GM18505 (cell line): ENCODE measurements at regions not wholly inside any gene's neighbourhood (a gene's known extent, or its start where the extent isn't known, plus 50 kb on each side); places are given as distances from the start of the nearest gene placed in this dataset.

Experiments used
- ATAC-seq: cut with Tn5 transposase; IDR thresholded peaks from one replicate; pipeline ENCODE4 v1.9.1; 2021; ENCODE audit not compliant: unreplicated experiment
- POLR2A ChIP-seq: IDR thresholded peaks from 4 replicates; pipeline ENCODE4 v1.6.1; 2011; ENCODE audit warnings: borderline replicate concordance; ENCODE audit not compliant: insufficient read depth, insufficient read length; ENCODE audit errors: extremely low read depth

DNA sequence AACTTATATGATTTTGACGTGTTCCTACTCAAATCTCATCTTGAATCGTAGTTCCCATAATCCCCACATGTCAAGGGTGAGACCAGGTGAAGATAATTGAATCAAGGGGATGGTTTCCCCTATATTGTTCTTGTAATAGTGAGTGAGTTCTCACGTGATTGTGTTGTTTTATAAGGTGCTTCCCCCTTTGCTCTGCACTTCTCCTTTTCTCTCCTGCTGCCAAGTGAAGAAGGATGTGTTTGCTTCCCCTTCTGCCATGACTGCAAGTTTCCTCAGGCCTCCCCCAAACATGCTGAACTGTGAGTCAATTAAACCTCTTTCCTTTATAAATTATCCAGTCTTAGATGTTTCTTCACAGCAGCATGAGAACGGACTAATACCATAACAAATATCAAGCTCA lies 83.2 kb downstream of the MANEA start:
- ATAC-seq: no peak
- TF ChIP-seq POLR2A: no peak

GRCh38 chr6:95670011-95670463 lies 92.7 kb downstream of the MANEA start:
- TF ChIP-seq POLR2A: no peak
- ATAC-seq: no peak

- TF ChIP-seq POLR2A: no peak
- no peak for ATAC-seq
These were observed 98.8 kb downstream of the MANEA start for GRCh38 chr6:95676011-95676628.

DNA sequence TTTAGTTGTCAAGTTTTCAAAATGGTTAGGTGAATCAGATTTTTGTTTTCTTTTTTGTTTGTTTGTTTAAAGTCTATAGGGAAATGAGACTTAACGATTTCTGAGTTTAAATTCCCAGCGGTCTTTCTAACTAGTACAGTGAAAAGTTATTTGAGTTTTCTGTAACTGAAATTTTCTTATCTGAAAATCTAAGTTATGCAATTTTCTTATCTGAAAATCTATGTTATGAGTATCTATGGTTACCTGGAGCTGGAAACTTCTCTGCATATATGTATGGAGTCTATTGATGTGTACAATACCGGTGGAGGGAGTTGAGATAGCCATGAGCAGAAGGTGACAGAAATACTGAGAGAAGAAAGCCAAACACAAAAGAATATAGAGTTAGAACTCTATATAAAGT lies 102.6 kb downstream of the MANEA start:
- ATAC-seq: no peak
- TF ChIP-seq POLR2A: no peak

DNA sequence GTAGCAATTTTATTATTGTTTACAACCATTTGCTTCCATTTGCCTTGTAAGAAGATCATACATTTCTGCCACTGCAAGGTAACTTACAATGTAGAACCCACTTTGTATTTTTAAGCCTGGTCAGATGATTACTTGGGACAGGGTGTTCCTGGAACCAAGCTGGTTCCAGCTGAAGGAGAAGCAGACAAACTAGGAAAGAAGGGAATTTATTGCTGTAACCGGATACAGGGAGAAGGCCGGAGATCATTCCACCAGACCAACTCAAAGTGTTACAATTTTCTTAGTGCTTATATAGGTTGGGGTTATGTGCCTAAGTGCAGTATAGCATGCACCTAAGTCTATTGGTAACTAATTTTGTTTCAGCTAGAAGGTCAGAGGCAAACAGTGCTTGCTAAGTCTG lies 104.4 kb downstream of the MANEA start:
- TF ChIP-seq POLR2A: no peak
- ATAC-seq: no peak

- TF ChIP-seq POLR2A: no peak
- ATAC-seq: no peak
These were observed 105.1 kb downstream of the MANEA start for GRCh38 chr6:95682476-95682875.

- ATAC-seq: no peak
- TF ChIP-seq POLR2A: no peak
These were observed 108.5 kb downstream of the MANEA start for GRCh38 chr6:95685822-95686221.

- no peak for ATAC-seq
- TF ChIP-seq POLR2A: no peak
These were observed 108.9 kb downstream of the MANEA start for GRCh38 chr6:95686272-95686671.

- no peak for ATAC-seq
- no peak for TF ChIP-seq POLR2A
These were observed 109.6 kb downstream of the MANEA start for GRCh38 chr6:95686895-95687294.

DNA sequence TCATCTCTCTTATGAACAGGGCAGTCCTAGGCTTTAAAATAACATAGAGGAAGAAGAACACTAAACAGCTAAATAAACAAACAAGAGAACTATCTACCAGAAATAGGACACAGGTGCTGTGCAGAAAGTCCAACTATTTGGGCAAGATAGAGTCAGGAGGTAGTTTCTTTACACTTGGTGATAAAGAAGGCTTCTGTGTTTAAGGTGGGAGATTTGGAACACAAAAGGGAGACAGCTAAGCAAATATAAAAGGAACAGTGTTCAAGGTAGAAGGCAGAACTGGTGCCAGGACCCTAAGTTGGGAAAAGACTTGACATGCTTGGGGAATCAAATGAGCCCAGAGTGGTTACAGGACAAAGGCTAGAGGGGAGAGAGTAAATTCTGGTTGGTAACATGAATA lies 110.5 kb downstream of the MANEA start:
- ATAC-seq: no peak
- TF ChIP-seq POLR2A: no peak

- no peak for TF ChIP-seq POLR2A
- ATAC-seq: peak; percentile 70
These were observed 113.0 kb downstream of the MANEA start for GRCh38 chr6:95690328-95690727.

- ATAC-seq: no peak
- no peak for TF ChIP-seq POLR2A
These were observed 115.8 kb downstream of the MANEA start for GRCh38 chr6:95693108-95693507.

DNA sequence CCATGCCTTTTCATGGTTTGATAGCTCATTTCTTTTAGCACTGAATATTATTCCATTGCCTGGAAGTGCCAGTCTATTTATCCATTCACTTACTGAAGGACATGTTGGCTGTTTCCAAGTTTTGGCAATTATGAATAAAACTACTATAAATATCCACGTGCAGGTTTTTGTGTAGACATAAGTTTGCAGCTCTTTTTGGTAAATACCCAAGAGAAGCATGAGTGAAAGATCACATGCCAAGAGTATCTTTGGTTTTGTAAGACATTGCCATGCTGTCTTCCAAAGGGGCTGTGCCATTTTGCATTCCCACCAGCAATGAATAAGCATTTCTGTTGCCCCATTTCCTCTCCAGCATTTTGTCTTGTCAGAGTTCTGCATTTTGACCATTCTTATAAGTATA lies 120.9 kb downstream of the MANEA start:
- no peak for TF ChIP-seq POLR2A
- ATAC-seq: no peak

DNA sequence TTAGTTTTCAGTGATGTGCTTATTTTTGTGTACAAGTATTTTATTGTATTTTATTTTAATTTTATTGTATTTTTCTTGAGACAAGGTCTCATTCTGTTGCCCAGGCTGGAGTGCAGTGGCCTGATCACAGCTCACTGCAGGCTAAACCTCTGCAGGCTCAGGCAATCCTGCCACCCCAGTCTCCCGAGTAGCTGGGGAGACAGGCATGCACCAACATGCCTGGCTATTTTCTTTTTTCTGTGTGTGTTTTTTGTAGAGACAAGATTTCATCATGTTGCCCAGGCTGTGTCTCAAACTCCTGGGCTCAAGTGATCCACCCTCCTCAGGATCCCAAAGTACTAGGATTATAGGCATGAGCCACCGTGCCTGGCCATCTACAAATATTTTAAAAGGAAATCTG lies 146.3 kb downstream of the MANEA start:
- no peak for ATAC-seq
- TF ChIP-seq POLR2A: no peak

- ATAC-seq: no peak
- TF ChIP-seq POLR2A: no peak
These were observed 148.0 kb downstream of the MANEA start for GRCh38 chr6:95725344-95725743.
